GM19351 (cell line): ENCODE measurements at regions not wholly inside any gene's neighbourhood (a gene's known extent, or its start where the extent isn't known, plus 50 kb on each side); places are given as distances from the start of the nearest gene placed in this dataset.

Experiments
- ATAC-seq: cut with Tn5 transposase; IDR thresholded peaks from one replicate; pipeline ENCODE4 v1.9.1; 2021; ENCODE audit warnings: mild to moderate bottlenecking, moderate library complexity; ENCODE audit not compliant: unreplicated experiment

DNA sequence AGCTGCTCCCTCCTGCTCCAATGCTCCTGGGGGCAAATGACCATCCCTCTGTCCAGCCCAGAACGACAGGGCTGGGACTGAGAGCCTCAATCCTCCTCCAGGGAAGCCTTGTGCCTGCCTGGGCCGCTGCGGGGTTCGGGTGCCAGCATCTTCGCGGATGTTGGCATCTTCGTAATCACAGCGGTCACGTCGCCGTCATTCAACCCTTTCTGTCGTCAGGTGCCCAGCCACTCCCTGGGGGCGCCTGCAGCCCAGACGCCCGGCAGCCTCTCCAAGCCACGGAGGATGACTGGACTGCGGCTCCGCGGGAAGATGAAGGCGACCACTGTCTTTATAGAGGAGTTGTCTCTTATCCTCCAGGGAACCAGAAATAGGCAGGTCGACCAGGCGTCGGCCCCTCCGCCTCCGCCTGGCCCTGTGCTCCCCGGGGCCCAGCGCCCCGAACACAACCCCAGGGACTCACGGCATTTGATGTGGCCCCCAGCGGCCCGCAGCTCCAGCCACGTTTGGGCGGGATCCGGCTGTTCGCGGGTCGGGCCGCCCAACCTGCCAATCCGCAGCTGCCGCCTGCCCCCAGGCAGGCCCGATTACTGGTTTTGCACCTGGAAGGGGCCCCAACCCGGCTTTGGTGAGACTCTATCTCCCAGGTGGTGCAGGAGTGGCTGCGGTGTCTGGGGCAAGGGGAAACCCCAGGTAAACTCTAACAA, 113.9 kb downstream of the THNSL2 start:
- no peak for ATAC-seq

DNA sequence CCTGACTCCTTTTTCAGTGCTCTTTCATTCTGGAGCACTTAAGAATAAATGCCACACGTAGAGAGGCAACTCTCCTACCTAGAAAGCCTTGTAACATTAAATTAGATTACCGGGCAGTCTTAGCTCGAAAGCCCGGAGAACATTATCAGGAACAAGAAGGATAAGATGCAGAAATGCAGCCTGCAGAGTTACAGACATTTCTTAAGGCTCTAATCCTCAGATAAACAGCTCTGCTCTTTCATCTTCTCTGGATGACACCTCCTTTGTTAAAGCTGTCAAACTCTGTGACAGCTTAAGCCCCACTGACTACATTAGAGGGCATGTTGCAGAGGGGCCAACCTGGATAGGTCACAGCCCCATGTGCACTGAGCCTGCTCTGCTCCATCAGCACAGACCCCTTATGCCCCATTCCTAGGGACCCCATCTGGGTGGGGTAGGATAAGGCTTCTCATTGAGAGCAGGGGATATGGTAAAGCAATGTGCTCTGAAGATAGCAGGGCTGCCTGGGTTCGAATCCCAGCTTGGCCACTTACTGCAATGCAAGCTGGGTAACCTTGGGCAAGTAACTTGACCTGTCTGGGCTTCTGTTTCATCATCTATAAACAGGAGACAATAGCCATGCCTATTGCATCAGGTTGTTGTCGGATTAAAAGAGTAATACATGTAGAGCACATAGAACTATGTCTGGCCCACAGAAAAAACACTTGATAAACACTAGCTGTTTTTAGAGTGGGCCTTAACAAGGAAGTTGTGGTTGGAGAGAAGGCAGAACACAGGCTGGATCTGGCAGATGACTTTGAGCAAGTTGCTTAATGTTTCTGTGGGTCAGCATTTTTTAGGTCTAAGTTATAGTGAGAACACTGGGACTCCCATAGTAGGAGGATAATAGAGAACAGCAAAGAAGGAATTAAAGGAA, 111.4 kb downstream of the THNSL2 start:
- ATAC-seq = no peak

GRCh38 chr2:88269836-88270235, 99.7 kb downstream of the THNSL2 start:
- no peak for ATAC-seq

GRCh38 chr2:88265352-88266303, 95.5 kb downstream of the THNSL2 start:
- no peak for ATAC-seq

DNA sequence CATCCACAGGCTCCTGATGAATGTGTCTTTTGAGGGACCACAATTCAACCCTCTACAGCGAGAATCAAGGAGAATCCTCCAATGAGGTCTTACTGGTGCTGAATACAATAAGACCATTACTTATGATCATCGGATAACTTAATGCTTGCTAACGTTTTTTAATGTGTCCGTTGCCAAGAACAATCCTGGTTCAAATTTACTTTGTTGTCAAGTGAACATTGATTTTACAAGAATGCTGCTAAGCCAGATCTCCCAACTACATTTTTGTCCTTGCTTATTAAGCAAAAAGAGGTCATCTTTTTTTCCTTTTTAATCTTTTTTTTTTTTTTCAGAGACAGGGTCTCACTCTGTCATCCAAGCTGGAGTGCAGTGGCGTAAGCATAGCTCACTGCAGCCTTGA, 93.7 kb downstream of the THNSL2 start:
- no peak for ATAC-seq

GRCh38 chr2:88261725-88262124, 91.6 kb downstream of the THNSL2 start:
- no peak for ATAC-seq

DNA sequence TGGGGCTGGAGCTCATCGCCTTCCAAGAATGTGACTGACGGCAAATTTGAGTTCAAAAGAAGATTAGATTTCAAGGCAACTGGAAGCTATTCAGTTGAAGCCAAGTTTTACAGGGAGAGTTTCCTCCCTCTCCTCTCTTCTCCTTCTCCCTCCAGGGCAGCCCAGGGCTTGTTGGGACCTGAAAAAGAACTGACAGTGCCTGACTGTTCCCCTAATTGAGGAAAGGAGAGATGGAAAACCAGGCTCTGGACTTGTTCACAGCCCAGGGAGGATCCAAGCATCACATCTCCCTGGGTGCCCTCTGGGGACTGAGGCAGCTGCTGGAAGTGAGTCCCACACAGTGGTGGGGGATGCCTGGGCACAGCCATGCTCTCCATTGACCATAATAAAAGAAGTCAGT, 88.1 kb downstream of the THNSL2 start:
- no peak for ATAC-seq

DNA sequence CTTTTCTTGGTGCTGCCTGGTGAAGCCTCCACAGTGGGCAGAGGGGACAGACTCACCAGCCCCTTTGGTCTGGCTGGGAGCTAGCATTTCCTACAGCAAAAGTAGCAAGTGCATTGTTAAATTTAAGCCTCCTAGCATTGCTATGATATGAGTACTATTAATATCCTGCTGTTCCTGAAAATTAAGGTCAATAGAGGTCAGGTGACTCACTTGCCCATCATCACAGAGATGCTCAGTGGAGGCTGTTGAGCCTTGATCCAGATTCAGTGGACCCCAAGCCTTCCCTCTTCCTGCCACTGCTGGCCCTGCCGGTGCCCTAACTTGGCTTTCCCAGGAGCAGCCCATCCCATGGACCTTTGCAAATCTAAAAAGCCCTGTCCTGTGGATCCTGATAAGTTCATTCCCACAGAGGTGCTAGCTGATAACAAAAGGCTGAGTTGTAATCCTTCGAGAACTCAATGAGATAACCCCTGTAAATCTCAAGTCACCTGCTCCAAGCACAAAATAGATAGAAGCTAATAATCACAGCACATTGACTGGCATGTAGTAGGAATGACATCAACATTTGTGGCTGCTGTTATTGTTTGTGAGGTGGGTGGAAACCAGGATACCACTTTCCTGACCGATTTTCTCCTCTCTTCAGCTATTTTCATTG, 84.4 kb downstream of the THNSL2 start:
- ATAC-seq = no peak

DNA sequence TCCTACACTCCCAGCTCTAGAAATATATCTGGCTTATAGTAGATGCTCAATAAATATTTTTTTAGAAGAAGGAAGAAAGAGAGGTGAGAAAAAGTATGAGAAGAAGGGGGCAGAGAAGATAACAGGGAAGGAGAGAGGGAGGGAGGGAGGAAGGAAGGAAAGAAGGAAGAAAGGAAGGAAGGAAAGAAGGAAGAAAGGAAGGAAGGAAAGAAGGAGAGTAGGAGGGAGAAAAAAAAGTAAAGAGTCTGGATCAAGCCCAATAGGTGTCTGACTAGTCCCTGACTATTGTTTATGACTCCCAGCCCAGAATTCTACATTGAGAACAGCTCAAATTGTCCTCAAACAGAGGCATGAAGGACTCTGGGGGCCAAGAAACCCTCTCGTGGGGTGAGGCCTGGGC, 83.9 kb downstream of the THNSL2 start:
- ATAC-seq = no peak

DNA sequence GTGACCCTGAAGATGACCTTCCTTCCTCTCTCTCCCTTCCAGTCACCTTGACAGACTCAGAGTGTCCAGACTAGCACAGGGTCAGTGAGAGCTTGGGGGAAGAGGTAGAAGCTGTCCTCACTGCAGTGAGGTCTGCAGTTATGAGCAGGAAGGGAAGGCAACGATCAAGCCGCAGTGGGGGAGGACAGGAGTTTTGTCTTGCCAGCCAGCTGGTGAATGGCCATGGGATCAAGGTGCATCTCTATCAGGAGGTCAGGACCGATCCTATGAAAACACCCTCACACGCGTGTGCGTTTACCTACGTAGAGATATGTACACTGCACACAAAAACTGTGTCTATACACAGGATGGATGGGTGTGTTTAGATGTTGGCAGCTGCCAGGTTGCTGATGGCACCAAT, 83.2 kb downstream of the THNSL2 start:
- ATAC-seq = no peak

- ATAC-seq = no peak
These were observed 82.5 kb downstream of the THNSL2 start for GRCh38 chr2:88252646-88253045.

DNA sequence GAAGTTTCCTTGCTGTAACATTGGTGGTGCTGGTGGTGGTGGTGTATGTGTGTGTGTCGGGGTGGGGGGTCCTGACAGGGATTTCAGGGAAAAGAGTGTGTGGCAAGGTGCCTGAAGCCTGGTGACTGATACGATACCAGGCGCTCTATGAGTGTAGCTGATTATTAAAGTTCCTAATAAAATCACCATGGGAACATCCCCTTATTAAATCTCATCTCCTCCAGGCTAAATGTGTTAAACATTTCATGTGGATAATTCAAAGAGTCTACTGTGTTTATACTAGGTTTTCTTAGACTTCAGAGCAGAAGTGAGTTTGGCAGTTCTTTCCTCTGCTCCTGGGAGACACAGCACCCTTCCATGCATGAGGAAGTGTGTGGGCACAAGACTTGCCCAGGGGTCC, 82.0 kb downstream of the THNSL2 start:
- ATAC-seq = no peak

- no peak for ATAC-seq
These were observed 80.3 kb downstream of the THNSL2 start for GRCh38 chr2:88250404-88250803.

DNA sequence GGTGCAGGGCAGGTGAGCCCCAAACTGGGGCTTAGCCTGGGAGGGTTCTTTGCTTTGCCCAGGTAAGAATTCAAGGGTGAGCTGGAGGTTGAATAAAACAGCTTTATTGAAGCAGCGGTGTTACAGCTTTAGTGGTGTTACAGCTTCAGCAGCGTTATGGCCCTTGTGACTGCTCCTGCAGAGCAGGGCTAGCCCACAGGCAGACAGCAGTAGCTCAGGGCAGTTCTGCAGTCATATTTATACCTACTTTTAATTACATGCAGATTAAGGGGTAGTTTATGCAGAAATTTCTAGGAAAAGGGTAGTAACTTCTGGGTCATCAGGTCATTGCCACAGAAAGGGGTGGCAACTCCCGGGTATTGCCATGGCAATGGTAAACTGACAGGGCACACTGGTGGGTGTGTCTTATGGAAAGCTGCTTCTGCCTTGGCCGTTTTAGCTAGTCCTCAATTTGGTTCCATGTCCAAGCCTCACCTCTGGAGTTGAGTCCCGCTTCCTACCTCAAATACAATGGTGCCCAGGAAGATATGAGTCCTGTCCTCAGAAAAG, 78.2 kb downstream of the THNSL2 start:
- no peak for ATAC-seq

DNA sequence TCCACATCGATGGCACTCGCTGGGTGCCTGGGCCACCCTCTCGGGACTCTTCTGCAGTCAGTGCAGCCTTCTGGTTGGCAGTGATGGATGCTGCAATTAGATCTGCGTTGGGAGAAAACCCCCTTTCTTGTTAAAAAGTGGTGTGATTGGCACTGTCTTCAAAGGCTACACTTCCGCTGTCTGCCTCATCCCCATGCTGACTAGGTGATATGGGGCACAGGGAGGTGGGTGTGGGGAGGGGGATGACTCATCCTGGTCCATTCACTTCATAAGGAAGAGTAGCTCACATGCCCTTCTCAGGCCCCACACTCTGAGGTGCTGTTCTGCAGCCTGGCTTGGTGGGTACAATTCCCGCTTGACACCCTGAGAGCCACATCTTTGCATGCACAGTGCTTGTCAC, 77.4 kb downstream of the THNSL2 start:
- ATAC-seq = no peak

DNA sequence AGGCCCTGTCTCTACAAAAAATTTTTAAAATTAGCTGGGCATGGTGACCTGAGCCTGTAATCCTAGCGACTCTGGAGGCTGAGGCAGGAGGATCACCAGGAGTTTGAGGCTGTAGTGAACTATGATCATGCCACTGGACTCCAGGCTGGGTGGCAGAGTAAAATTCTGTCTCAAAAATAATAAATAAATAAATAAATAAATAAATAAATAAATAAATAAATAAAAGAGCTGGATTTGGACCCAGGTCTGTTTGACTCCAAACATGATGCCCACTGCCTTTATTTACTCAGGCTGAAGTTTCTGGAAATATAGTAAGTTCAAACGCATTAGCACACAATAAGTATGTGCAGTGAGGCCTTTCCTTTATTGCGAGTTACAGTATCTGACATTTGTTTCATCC, 75.0 kb downstream of the THNSL2 start:
- ATAC-seq = no peak

DNA sequence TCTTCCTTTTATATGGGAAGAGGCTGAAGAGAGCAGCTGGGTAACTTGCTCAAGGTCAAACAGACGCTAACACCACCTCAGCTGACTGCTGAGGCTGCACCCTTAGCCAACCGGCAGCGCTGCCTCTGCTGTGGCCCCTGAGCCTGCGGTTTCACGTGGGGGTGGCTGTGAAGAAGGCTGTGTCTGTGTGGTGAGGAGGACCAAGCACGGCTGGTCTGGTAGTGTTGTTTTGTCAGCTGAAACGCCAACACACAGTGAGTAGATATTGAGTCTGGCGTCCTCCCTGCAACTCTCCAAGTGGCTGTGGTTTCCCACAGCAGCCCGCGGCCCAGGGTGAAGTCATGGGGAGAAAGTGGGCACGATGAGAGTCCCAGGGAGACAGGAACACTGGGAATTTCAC, 69.6 kb downstream of the THNSL2 start:
- ATAC-seq = no peak

DNA sequence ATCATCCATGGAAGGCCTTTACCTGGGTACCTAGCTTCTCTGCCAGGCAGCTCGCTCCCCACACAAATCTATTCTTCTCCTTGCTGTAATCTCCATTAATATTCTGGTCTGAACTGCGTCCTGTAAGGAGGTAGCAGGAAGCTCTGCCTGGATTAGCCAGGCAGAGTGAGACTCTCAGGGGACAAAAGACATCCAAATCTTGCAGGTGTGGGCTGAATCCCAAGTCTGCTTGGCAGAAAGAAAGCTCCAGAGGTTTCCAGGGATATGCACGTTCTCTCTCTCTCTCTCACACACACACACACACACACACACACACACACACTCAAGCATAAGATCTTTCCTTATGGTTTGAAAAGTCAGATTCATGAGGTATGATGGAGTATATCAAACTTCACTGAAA, 66.5 kb downstream of the THNSL2 start:
- no peak for ATAC-seq
